Neural progenitor cell (in vitro differentiated cells): ENCODE measurements at regions not wholly inside any gene's neighbourhood (a gene's known extent, or its start where the extent isn't known, plus 50 kb on each side); places are given as distances from the start of the nearest gene placed in this dataset.

Experiments
- EZH2 ChIP-seq: fragments of 200-600 bp; sonication (generic); IDR thresholded peaks from 2 replicates; pipeline ENCODE4 v1.6.1; 2017; ENCODE audit warnings: antibody characterized with exemption, mild to moderate bottlenecking, moderate library complexity
- EZH2phosphoT487 ChIP-seq: fragments of 200-600 bp; sonication (generic); IDR thresholded peaks from 2 replicates; pipeline ENCODE4 v1.6.1; 2017; ENCODE audit warnings: antibody characterized with exemption
- TF ChIP-seq, protein P1 (sequence below): fragments of 200-600 bp; sonication (generic); IDR thresholded peaks from 2 replicates; pipeline ENCODE4 v1.5.1; 2017; ENCODE audit warnings: antibody characterized with exemption, mild to moderate bottlenecking

DNA sequence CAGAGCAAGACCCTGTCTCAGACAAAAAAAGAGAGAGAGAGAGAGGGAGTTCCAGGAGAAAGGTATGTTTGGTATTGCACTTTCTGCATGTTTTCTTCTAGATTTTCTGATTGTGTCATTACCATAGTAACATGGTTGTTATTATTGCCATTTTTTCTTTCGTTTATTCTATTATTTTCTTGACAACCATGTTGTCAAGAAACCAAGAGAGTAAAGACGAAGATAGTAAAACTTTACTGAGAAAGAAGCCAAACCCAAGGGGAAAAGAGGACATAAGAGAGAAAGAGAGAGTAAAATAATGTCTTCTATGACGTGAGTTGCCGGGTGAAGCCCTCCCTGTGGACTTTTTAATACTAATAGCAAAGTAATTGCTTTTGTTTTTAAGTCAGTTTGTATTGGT, 1186.0 kb upstream of the SEL1L start:
- no peak for TF ChIP-seq EZH2
- TF ChIP-seq, protein P1, sequence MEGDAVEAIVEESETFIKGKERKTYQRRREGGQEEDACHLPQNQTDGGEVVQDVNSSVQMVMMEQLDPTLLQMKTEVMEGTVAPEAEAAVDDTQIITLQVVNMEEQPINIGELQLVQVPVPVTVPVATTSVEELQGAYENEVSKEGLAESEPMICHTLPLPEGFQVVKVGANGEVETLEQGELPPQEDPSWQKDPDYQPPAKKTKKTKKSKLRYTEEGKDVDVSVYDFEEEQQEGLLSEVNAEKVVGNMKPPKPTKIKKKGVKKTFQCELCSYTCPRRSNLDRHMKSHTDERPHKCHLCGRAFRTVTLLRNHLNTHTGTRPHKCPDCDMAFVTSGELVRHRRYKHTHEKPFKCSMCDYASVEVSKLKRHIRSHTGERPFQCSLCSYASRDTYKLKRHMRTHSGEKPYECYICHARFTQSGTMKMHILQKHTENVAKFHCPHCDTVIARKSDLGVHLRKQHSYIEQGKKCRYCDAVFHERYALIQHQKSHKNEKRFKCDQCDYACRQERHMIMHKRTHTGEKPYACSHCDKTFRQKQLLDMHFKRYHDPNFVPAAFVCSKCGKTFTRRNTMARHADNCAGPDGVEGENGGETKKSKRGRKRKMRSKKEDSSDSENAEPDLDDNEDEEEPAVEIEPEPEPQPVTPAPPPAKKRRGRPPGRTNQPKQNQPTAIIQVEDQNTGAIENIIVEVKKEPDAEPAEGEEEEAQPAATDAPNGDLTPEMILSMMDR: no peak
- no peak for TF ChIP-seq EZH2phosphoT487
